C4-2B (cell line): ENCODE measurements at regions not wholly inside any gene's neighbourhood (a gene's known extent, or its start where the extent isn't known, plus 50 kb on each side); places are given as distances from the start of the nearest gene placed in this dataset.

Source experiments
- H3K27ac ChIP-seq: fragments of 450-650 bp; 2 replicates; pipeline ENCODE4 v1.5.1; 2017
- CTCF ChIP-seq: fragments of 450-650 bp; conservative IDR thresholded peaks from 2 replicates; pipeline ENCODE4 v1.5.1; 2017; ENCODE audit warnings: mild to moderate bottlenecking
- ZFX ChIP-seq: fragments of 450-650 bp; IDR thresholded peaks from 2 replicates; pipeline ENCODE4 v1.6.1; 2017

GRCh38 chr4:89521826-89522225, 214.2 kb upstream of the GPRIN3 start:
- TF ChIP-seq ZFX (no peak), CTCF (no peak)
- no peak overlapping the region for H3K27ac ChIP-seq

DNA sequence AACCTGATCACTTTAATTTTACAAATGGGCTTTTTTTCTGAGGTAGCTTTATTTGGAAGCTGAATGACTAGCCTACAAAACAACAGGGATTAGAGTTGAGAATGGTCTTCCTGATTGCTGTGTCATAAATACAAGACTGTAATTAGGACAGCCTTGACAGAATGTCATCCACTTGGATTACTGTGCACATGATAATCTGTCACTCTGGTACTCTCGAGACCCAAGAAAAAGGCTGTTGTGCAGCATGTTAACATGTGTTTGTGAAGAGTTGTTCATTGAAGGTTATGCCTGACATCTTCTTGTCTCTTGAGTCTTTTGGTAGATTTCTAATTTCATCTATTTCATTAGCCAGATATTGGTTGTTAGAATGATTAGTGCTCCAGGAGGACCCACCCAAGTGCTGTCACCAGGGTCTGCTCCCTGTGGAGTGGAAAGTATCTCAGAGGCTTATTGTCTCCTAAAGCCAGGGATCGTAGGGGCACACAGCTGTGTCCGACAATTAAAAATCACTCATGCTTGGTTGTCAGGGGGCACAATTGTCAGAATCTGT, 212.2 kb upstream of the GPRIN3 start:
- TF ChIP-seq CTCF (no peak), ZFX (no peak)
- no peak overlapping the region for H3K27ac ChIP-seq

DNA sequence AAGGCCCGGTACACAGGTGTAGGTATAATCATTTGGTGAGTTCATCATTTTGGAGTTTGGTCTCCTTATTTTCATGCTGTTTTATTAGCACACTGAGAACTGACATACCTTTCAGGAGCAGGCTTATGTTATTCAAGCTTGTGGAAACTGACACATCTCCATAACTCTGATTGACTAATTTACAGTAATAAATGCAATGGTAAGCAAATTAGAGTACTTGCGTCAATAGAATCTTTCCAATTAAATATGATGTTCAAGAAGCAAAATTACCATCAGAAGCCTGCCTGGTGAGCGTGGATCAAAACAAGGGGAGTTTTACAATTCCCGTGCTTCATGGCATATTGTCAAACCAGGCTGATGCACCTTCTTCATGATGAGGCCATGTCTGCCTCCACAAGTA, 210.7 kb upstream of the GPRIN3 start:
- H3K27ac ChIP-seq, result no peak overlapping the region
- TF ChIP-seq CTCF, result no peak
- TF ChIP-seq ZFX, result no peak

GRCh38 chr4:89514811-89515210, 207.2 kb upstream of the GPRIN3 start:
- TF ChIP-seq CTCF (no peak), ZFX (no peak)
- H3K27ac ChIP-seq, result no peak overlapping the region

GRCh38 chr4:89511776-89512175, 204.2 kb upstream of the GPRIN3 start:
- H3K27ac ChIP-seq, result no peak overlapping the region
- TF ChIP-seq ZFX, result no peak
- no peak for TF ChIP-seq CTCF

DNA sequence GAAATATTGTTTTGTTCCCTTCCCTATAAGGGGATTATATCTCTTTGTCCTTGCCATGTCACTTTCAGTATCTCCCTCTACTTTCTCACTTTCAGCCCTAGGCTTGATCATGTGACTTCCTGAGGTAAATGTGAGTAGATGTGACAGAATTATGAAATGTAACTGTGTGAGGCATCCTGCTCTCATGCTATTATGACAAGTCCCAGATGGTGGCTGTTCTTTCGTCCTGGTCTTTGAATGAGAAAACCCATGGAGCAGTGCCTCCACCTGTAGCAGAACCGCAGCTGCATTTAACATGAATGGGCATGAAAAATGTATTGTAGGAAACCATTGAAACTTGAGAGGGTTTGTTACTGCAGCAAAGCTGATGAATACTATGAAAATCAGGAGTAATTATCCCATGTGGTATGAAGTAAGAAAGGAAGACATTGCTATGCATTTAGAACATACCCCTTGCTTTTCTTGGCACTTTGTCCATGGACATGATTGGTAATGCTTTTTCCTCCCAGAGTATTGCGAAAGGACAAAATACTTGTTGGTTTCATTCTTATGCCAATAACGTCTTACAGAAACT, 202.2 kb upstream of the GPRIN3 start:
- TF ChIP-seq ZFX, result no peak
- no peak for TF ChIP-seq CTCF
- H3K27ac ChIP-seq, result no peak overlapping the region

GRCh38 chr4:89506866-89507491, 199.4 kb upstream of the GPRIN3 start:
- H3K27ac ChIP-seq, result no peak overlapping the region
- TF ChIP-seq ZFX (no peak), CTCF (no peak)
